Tongue (tissue), 1 donor: ENCODE measurements at regions not wholly inside any gene's neighbourhood (a gene's known extent, or its start where the extent isn't known, plus 50 kb on each side); places are given as distances from the start of the nearest gene placed in this dataset.
A peak's percentile ranks its signal among the peaks of the same experiment; 100 is the strongest.

Experiments used
- DNase-seq: peaks from one replicate; pipeline ENCODE4 v3.0.0-alpha.2; 2015

- DNase-seq = no peak
These were observed 735.7 kb downstream of the QKI start for GRCh38 chr6:164150232-164150631.

GRCh38 chr6:164148788-164149187, 734.3 kb downstream of the QKI start:
- DNase-seq = peak; percentile 59

- no peak for DNase-seq
These were observed 729.8 kb downstream of the QKI start for GRCh38 chr6:164144316-164144715.

- no peak for DNase-seq
These were observed 727.8 kb downstream of the QKI start for GRCh38 chr6:164142322-164142721.

GRCh38 chr6:164135511-164136132, 721.1 kb downstream of the QKI start:
- DNase-seq = no peak

- no peak for DNase-seq
These were observed 718.6 kb downstream of the QKI start for GRCh38 chr6:164133095-164133494.

- DNase-seq = no peak
These were observed 716.1 kb downstream of the QKI start for GRCh38 chr6:164130585-164130984.

GRCh38 chr6:164130151-164130550, 715.6 kb downstream of the QKI start:
- DNase-seq = peak; percentile 46

GRCh38 chr6:164129218-164129617, 714.7 kb downstream of the QKI start:
- no peak for DNase-seq

- DNase-seq = no peak
These were observed 713.6 kb downstream of the QKI start for GRCh38 chr6:164128101-164128500.

GRCh38 chr6:164124986-164125385, 710.5 kb downstream of the QKI start:
- no peak for DNase-seq

GRCh38 chr6:164124473-164124872, 710.0 kb downstream of the QKI start:
- no peak for DNase-seq

- DNase-seq = no peak
These were observed 707.6 kb downstream of the QKI start for GRCh38 chr6:164122109-164122508.

- DNase-seq = no peak
These were observed 707.0 kb downstream of the QKI start for GRCh38 chr6:164121527-164121926.

- no peak for DNase-seq
These were observed 700.1 kb downstream of the QKI start for GRCh38 chr6:164114651-164115050.

GRCh38 chr6:164114051-164114450, 699.5 kb downstream of the QKI start:
- no peak for DNase-seq

GRCh38 chr6:164113637-164114036, 699.1 kb downstream of the QKI start:
- DNase-seq = no peak

GRCh38 chr6:164109770-164110140, 695.2 kb downstream of the QKI start:
- no peak for DNase-seq

- DNase-seq = peak; percentile 94
These were observed 694.6 kb downstream of the QKI start for GRCh38 chr6:164108869-164109769.

GRCh38 chr6:164108092-164108491, 693.6 kb downstream of the QKI start:
- peak; percentile 59 for DNase-seq

- peak; percentile 79 for DNase-seq
These were observed 692.9 kb downstream of the QKI start for GRCh38 chr6:164107297-164107995.

- peak; percentile 82 for DNase-seq
These were observed 691.8 kb downstream of the QKI start for GRCh38 chr6:164106345-164106769.

- DNase-seq = no peak
These were observed 691.2 kb downstream of the QKI start for GRCh38 chr6:164105705-164106104.
